ENCODE measurements at regions not wholly inside any gene's neighbourhood (a gene's known extent, or its start where the extent isn't known, plus 50 kb on each side); places are given as distances from the start of the nearest gene placed in this dataset.

DNA sequence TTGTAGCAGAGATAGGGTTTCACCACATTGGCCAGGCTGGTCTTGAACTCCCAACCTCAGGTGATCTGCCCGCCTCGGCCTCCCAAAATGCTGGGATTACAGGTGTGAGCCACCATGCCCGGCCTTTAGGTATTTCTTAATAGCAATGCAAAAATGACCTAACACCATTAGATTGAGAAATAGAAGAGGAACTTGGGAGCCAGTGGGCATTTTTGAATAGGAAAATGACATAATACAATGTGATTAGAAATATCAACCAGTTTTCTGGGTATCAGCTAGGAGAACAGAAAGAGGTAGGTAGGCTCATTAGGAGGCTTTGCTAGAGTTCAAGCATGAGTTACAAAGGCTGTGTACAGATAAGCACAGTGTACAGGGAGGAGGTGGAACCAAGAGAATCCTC lies 101.8 kb upstream of the TBC1D5 start:
- TF ChIP-seq EZH2 (IDR thresholded peaks at IDR 0.05; ENCODE audit: borderline replicate concordance, low read length), result no peak
- TF ChIP-seq, protein P1, sequence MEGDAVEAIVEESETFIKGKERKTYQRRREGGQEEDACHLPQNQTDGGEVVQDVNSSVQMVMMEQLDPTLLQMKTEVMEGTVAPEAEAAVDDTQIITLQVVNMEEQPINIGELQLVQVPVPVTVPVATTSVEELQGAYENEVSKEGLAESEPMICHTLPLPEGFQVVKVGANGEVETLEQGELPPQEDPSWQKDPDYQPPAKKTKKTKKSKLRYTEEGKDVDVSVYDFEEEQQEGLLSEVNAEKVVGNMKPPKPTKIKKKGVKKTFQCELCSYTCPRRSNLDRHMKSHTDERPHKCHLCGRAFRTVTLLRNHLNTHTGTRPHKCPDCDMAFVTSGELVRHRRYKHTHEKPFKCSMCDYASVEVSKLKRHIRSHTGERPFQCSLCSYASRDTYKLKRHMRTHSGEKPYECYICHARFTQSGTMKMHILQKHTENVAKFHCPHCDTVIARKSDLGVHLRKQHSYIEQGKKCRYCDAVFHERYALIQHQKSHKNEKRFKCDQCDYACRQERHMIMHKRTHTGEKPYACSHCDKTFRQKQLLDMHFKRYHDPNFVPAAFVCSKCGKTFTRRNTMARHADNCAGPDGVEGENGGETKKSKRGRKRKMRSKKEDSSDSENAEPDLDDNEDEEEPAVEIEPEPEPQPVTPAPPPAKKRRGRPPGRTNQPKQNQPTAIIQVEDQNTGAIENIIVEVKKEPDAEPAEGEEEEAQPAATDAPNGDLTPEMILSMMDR (conservative IDR thresholded peaks at IDR 0.05 in 1 of 2, IDR thresholded peaks at IDR 0.05 in 1 of 2; ENCODE audit: extremely low read depth in 1 of 2, insufficient read depth in 1 of 2, low read depth in 1 of 2, low read length in 2 of 2), result no peak
